ENCODE measurements at regions not wholly inside any gene's neighbourhood (a gene's known extent, or its start where the extent isn't known, plus 50 kb on each side); places are given as distances from the start of the nearest gene placed in this dataset.

DNA sequence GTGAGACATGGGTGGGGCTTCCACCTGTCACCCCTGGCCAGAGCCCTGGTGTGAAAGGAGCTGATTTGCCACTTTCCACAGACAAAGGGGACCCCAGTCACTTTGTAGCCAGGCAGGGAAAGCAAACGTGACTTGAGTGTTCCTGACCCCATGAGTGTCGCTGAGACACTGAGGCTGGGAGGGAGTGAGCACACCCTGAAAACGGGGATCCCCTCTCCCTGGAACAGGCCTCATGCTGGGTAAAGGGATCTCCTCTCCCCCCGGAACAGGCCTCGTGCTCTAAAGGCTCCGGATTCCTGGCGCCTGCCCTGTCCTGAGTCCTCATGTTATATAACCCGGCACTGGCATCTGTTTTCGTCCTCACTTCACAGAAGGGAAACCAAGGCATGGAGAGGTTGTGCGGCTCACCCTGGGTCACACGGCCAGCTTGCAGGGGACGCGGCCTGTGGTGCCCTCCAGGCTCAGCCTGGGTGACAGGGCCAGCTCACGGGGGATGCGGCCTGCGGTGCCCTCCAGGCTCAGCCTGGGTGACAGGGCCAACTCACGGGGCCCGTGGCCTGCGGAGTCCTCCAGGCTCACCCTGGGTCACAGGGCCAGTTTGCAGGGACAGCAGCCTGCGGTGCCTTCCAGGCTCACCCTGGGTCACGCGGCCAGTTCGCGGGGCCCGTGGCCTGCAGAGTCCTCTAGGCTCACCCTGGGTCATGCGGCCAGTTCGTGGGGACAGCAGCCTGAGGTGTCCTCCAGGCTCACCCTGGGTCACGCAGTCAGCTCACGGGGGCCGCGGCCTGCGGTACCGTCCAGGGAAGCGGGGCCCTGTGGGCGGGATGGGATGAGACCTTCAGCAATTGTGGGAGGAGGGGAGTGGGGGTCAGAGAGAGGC is 104.7 kb downstream of the PDGFA start:
- TF ChIP-seq, protein P1, sequence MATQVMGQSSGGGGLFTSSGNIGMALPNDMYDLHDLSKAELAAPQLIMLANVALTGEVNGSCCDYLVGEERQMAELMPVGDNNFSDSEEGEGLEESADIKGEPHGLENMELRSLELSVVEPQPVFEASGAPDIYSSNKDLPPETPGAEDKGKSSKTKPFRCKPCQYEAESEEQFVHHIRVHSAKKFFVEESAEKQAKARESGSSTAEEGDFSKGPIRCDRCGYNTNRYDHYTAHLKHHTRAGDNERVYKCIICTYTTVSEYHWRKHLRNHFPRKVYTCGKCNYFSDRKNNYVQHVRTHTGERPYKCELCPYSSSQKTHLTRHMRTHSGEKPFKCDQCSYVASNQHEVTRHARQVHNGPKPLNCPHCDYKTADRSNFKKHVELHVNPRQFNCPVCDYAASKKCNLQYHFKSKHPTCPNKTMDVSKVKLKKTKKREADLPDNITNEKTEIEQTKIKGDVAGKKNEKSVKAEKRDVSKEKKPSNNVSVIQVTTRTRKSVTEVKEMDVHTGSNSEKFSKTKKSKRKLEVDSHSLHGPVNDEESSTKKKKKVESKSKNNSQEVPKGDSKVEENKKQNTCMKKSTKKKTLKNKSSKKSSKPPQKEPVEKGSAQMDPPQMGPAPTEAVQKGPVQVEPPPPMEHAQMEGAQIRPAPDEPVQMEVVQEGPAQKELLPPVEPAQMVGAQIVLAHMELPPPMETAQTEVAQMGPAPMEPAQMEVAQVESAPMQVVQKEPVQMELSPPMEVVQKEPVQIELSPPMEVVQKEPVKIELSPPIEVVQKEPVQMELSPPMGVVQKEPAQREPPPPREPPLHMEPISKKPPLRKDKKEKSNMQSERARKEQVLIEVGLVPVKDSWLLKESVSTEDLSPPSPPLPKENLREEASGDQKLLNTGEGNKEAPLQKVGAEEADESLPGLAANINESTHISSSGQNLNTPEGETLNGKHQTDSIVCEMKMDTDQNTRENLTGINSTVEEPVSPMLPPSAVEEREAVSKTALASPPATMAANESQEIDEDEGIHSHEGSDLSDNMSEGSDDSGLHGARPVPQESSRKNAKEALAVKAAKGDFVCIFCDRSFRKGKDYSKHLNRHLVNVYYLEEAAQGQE (IDR thresholded peaks at IDR 0.05; ENCODE audit: insufficient replicate concordance, low read depth) = no peak
- TF ChIP-seq POLR2AphosphoS5 (IDR thresholded peaks at IDR 0.05; ENCODE audit: low read depth) (no peak), GABPA (IDR thresholded peaks at IDR 0.05; ENCODE audit: low read depth) (no peak), SPI1 (IDR thresholded peaks at IDR 0.05; ENCODE audit: borderline replicate concordance, low read depth) (no peak)
- TF ChIP-seq, protein P2, sequence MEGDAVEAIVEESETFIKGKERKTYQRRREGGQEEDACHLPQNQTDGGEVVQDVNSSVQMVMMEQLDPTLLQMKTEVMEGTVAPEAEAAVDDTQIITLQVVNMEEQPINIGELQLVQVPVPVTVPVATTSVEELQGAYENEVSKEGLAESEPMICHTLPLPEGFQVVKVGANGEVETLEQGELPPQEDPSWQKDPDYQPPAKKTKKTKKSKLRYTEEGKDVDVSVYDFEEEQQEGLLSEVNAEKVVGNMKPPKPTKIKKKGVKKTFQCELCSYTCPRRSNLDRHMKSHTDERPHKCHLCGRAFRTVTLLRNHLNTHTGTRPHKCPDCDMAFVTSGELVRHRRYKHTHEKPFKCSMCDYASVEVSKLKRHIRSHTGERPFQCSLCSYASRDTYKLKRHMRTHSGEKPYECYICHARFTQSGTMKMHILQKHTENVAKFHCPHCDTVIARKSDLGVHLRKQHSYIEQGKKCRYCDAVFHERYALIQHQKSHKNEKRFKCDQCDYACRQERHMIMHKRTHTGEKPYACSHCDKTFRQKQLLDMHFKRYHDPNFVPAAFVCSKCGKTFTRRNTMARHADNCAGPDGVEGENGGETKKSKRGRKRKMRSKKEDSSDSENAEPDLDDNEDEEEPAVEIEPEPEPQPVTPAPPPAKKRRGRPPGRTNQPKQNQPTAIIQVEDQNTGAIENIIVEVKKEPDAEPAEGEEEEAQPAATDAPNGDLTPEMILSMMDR (IDR thresholded peaks at IDR 0.05; ENCODE audit: insufficient read depth, low read length) = no peak
- Histone ChIP-seq H3K27me3 (ENCODE audit: insufficient read depth, poor library complexity, severe bottlenecking) (no peaks in the 10 kb centered on the region), H3K4me3 (replicated peaks; ENCODE audit: insufficient read depth, low read length) (no peak overlapping the region), H3K27ac (replicated peaks) (no peak overlapping the region)
- DNase-seq (ENCODE audit: low read depth in 1 of 2, low spot score in 1 of 2) = no peak

DNA sequence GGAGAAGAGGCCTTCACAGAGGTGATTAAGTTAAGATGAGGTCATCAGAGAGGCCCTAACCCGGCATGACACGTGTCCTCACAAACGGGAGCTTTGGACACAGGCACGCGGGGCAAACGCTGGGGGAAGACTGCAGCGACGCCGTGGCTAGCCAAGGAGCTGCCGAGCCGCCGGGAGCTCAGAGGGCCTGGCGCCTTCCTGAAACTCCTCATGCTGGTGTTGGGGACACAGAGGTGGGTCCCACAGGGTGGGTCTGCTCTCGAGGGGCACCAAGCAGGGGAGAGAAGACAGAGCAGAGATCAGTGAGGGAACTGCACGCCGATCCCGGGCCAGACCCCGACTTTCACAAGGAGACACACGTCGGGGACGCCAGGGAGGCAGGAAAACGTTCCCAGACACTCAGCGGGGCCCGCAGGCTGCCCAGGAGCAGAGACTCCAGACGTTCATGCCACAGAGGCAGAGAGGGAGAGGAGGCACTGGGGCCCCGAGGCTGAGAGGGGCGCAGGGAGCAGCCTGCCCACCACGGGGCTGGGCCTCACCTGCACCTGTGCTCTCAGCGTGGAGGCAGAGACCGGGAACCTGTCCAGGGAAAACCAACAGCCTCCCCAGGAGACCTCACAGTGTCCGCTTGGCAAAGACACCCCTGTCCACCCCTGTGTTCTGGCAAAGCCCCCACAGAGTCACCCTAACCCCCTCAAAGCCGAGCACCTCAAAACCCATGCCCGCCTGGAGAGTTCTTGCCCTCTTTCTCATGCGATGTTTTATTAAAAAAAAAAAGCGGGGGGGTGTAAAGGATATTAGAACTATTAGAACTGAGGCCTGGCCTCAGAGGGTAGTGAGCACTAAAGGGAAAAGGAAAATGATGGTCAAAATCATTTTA is 103.8 kb downstream of the PDGFA start:
- TF ChIP-seq POLR2AphosphoS5 (IDR thresholded peaks at IDR 0.05; ENCODE audit: low read depth) (no peak), GABPA (IDR thresholded peaks at IDR 0.05; ENCODE audit: low read depth) (no peak), SPI1 (IDR thresholded peaks at IDR 0.05; ENCODE audit: borderline replicate concordance, low read depth) (no peak)
- TF ChIP-seq, protein P1 (IDR thresholded peaks at IDR 0.05; ENCODE audit: insufficient replicate concordance, low read depth) = no peak
- TF ChIP-seq, protein P2 (IDR thresholded peaks at IDR 0.05; ENCODE audit: insufficient read depth, low read length) = no peak
- Histone ChIP-seq H3K27ac (replicated peaks) (no peak overlapping the region), H3K4me3 (replicated peaks; ENCODE audit: insufficient read depth, low read length) (no peak overlapping the region), H3K27me3 (ENCODE audit: insufficient read depth, poor library complexity, severe bottlenecking) (no peaks in the 10 kb centered on the region)
- no peak for DNase-seq (ENCODE audit: low read depth in 1 of 2, low spot score in 1 of 2)

DNA sequence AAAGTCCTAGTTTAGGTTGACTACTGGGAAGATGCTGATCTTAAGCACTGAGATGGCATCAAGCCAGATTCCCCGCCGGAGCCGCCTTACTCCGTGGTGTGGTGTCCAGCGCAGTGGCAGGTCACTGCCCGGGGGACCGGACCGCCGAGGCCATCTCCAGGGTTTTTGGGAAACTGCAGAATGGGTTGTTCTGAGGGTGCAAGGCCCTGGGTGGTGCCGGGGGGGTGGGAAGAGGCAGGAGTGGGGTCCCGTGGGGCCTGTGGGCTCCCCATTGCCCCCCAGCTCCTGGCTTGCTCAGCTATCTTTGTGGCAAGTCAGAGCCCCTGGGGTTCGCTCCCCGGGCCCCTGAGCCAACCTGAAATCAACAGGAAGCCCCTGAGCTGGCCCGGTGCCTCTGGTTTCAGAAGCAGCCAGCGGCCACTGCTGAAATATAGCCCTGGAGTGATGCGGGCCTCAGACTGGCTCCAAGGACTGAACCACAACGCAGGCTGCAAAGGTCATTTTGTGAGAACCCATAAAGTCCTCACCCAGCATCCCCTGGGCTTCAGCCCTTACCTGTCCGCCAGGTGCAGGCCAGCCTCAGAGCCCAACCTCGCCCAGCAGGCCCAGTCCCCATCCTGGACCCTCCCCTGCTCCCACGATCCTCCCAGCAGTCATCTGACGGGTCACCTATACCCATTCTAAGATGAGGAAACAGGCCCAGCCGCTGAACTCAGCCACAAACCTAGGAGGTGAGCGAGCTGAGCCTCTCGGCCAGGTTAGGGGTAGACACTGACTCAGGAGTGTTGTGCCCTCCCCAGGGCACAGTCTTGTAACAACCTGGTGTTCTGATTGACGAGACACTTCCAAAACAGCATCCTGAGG is 102.7 kb downstream of the PDGFA start:
- TF ChIP-seq GABPA (IDR thresholded peaks at IDR 0.05; ENCODE audit: low read depth) (no peak), POLR2AphosphoS5 (IDR thresholded peaks at IDR 0.05; ENCODE audit: low read depth) (no peak), SPI1 (IDR thresholded peaks at IDR 0.05; ENCODE audit: borderline replicate concordance, low read depth) (no peak)
- TF ChIP-seq, protein P2 (IDR thresholded peaks at IDR 0.05; ENCODE audit: insufficient read depth, low read length) = no peak
- TF ChIP-seq, protein P1 (IDR thresholded peaks at IDR 0.05; ENCODE audit: insufficient replicate concordance, low read depth) = no peak
- no peak overlapping the region for H3K27ac ChIP-seq (replicated peaks)
- no peak overlapping the region for H3K4me3 ChIP-seq (replicated peaks; ENCODE audit: insufficient read depth, low read length)
- no peak for DNase-seq (ENCODE audit: low read depth in 1 of 2, low spot score in 1 of 2)
- H3K27me3 ChIP-seq (ENCODE audit: insufficient read depth, poor library complexity, severe bottlenecking) = no peaks in the 10 kb centered on the region

Measured in HL-60 (cell line).